ENCODE measurements at regions not wholly inside any gene's neighbourhood (a gene's known extent, or its start where the extent isn't known, plus 50 kb on each side); places are given as distances from the start of the nearest gene placed in this dataset.

- DNase-seq, result no peak
Observed at GRCh38 chr1:166785987-166786386, 53.3 kb upstream of the POGK start.

- DNase-seq, result no peak
Observed at GRCh38 chr1:166789286-166789685, 50.0 kb upstream of the POGK start.

Measured in anterior cingulate cortex (tissue), 58 donors.